GM12891 (cell line): ENCODE measurements at regions not wholly inside any gene's neighbourhood (a gene's known extent, or its start where the extent isn't known, plus 50 kb on each side); places are given as distances from the start of the nearest gene placed in this dataset.

Experiments used
- DNase-seq: peaks from one replicate; pipeline ENCODE4 v3.0.0; 2011; ENCODE audit warnings: low spot score; ENCODE audit not compliant: insufficient read length
- FAIRE-seq: peaks from 2 replicates; lab custom pipeline; 2011; peaks lifted over from hg19 to GRCh38; lab: Jason Lieb, UNC
- PAX5 ChIP-seq: IDR thresholded peaks from 2 replicates; pipeline ENCODE4 v1.6.1; 2011; ENCODE audit warnings: low read length, moderate library complexity, mild to moderate bottlenecking; ENCODE audit not compliant: insufficient read depth, severe bottlenecking
- POLR2A ChIP-seq: IDR thresholded peaks from 2 replicates; pipeline ENCODE4 v1.6.1; 2011; ENCODE audit warnings: low read depth, low read length, control low read depth
- POLR2AphosphoS5 ChIP-seq: IDR thresholded peaks from 2 replicates; pipeline ENCODE4 v1.6.1; 2011; ENCODE audit warnings: low read depth, low read length, control low read depth
- POU2F2 ChIP-seq: IDR thresholded peaks from 2 replicates; pipeline ENCODE4 v1.6.1; 2011; ENCODE audit warnings: low read depth, mild to moderate bottlenecking, control low read depth, low read length, moderate library complexity
- SPI1 ChIP-seq: IDR thresholded peaks from 2 replicates; pipeline ENCODE4 v1.6.1; 2011; ENCODE audit warnings: low read depth, low read length, control low read depth
- TAF1 ChIP-seq: IDR thresholded peaks from 2 replicates; pipeline ENCODE4 v1.6.1; 2011; ENCODE audit warnings: low read depth, low read length, control low read depth

GRCh38 chr2:78606895-78607294 is 418.6 kb upstream of the REG3G start:
- FAIRE-seq (no peak), DNase-seq (no peak)
- TF ChIP-seq SPI1 (no peak), POU2F2 (no peak), TAF1 (no peak), POLR2AphosphoS5 (no peak)

GRCh38 chr2:78614726-78615125 is 410.8 kb upstream of the REG3G start:
- FAIRE-seq (no peak), DNase-seq (no peak)
- TF ChIP-seq POLR2A (no peak), PAX5 (no peak), POLR2AphosphoS5 (no peak), POU2F2 (no peak), TAF1 (no peak), SPI1 (no peak)

- DNase-seq (no peak), FAIRE-seq (no peak)
- TF ChIP-seq POLR2A, result no peak
- TF ChIP-seq TAF1, result no peak
- TF ChIP-seq POLR2AphosphoS5, result no peak
- no peak for TF ChIP-seq PAX5
- no peak for TF ChIP-seq SPI1
- no peak for TF ChIP-seq POU2F2
Measured at GRCh38 chr2:78615956-78616355, 409.5 kb upstream of the REG3G start.

DNA sequence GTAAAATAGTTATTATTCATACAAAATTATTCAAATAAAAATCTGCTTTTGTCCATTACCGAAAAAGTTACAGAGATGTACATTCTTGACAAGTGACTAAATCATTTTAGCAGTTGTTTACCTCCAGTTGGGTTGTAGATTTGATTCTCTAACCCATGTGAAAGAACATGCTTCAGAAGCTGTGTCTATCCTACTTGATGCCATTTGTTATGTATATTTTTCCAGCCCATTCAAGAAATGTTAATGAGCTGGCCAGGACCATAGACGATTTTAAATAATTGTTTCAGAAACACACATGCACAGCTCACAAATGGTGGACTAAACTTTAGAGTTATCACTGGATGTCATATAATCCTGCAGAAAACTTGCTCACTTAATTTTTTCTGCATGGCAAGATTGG is 391.1 kb upstream of the REG3G start:
- DNase-seq (no peak), FAIRE-seq (no peak)

DNA sequence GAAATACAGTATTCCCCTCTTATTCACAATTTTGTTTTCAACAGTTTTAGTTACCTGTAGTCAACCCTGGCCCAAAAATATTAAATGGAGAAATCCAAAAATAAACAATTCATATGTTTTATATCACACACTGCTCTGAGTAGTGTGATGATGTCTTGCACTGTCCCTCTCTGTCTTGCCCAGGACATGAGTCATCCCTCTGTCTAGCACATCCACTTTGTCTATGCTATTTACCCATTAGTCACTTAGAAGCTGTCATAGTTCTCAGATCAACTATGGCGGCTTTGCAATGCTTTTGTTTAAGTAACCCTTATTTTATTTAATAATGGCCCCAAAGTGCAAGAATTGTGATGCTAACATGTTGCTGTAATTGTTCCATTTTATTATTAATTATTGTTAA is 380.6 kb upstream of the REG3G start:
- DNase-seq (no peak), FAIRE-seq (no peak)
- TF ChIP-seq TAF1 (no peak), POLR2AphosphoS5 (no peak), SPI1 (no peak)

More for the DNA sequence above, 391.1 kb upstream of the REG3G start:
- TF ChIP-seq POU2F2, result no peak
- TF ChIP-seq TAF1, result no peak
- no peak for TF ChIP-seq SPI1
- TF ChIP-seq PAX5, result no peak
- no peak for TF ChIP-seq POLR2A
- TF ChIP-seq POLR2AphosphoS5, result no peak

- no peak for TF ChIP-seq POU2F2
- TF ChIP-seq POLR2AphosphoS5, result no peak
- TF ChIP-seq SPI1, result no peak
- TF ChIP-seq PAX5, result no peak
- TF ChIP-seq TAF1, result no peak
- TF ChIP-seq POLR2A, result no peak
- no peak for DNase-seq
- FAIRE-seq, result no peak
Measured at GRCh38 chr2:78646533-78647364, 378.8 kb upstream of the REG3G start.

- DNase-seq (no peak), FAIRE-seq (no peak)
- TF ChIP-seq PAX5, result no peak
- TF ChIP-seq POU2F2, result no peak
- no peak for TF ChIP-seq POLR2A
- no peak for TF ChIP-seq POLR2AphosphoS5
Measured at GRCh38 chr2:78648558-78648957, 376.9 kb upstream of the REG3G start.

GRCh38 chr2:78654941-78655340 is 370.6 kb upstream of the REG3G start:
- DNase-seq (no peak), FAIRE-seq (no peak)
- TF ChIP-seq POLR2AphosphoS5 (no peak), POU2F2 (no peak), PAX5 (no peak), POLR2A (no peak), SPI1 (no peak), TAF1 (no peak)

DNA sequence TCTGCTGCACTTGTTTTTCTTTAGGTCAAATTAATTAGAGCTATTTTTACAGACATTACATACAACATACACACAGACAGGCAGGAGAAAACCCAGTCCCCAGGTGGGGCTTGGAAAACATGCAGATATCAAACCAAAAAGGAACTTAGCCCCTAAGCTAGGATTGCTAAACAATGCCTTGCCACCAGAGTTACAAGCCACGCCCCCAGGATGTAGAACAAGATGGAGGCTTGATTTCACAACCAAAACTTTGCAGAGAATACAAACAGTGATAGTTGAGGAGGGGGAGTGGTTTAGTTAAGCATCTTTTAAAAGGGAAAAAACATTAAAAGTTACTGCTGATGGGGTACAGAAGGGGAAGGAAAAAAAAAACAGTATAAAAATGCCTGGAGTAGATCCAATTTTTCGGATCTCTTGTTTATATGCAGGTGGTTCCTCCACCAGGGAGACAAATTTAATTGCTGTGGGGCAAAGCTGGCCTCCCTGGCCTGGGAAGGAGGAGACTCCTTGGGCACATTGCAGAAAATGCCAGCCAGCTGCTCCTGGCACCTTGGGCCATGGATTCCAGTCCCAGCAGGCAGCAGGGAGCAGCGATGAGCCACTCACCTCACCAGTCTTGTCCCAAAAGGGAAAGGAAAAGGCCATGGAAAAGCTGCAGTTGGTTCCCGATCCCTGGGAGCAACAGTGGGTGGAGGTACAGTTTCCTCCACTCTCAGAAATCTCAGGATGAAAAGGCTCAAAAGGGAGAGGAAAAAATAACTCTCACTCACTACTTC is 348.4 kb upstream of the REG3G start:
- no peak for TF ChIP-seq SPI1
- TF ChIP-seq POLR2A, result no peak
- no peak for TF ChIP-seq POLR2AphosphoS5
- no peak for TF ChIP-seq PAX5
- no peak for TF ChIP-seq TAF1
- TF ChIP-seq POU2F2, result no peak
- no peak for DNase-seq
- FAIRE-seq, result no peak
